ENCODE measurements at regions not wholly inside any gene's neighbourhood (a gene's known extent, or its start where the extent isn't known, plus 50 kb on each side); places are given as distances from the start of the nearest gene placed in this dataset.

GRCh38 chr5:2270467-2270866, 387.7 kb upstream of the IRX4 start:
- Histone ChIP-seq H3K27ac (ENCODE audit: low read depth, low read length) (no peak overlapping the region), H3K4me3 (ENCODE audit: low read depth, low read length) (no peak overlapping the region), H3K27me3 (ENCODE audit: control insufficient read depth, insufficient read depth, low read length) (no peaks in the 10 kb centered on the region), H3K9me3 (ENCODE audit: control insufficient read depth, insufficient read depth, low read length) (peaks cover 56% of the 10 kb centered on the region)
- ChIA-PET CTCF (no interaction called here), POLR2A (no interaction called here)
- TF ChIP-seq CTCF (IDR thresholded peaks at IDR 0.05; ENCODE audit: low read depth, low read length) = no peak
- DNase-seq (ENCODE audit: low read depth, low spot score) = no peak

GRCh38 chr5:2269656-2270055, 386.9 kb upstream of the IRX4 start:
- ChIA-PET POLR2A (no interaction called here), CTCF (no interaction called here)
- DNase-seq (ENCODE audit: low read depth, low spot score) = no peak
- H3K27ac ChIP-seq (ENCODE audit: low read depth, low read length) = no peak overlapping the region
- H3K4me3 ChIP-seq (ENCODE audit: low read depth, low read length) = no peak overlapping the region
- H3K9me3 ChIP-seq (ENCODE audit: control insufficient read depth, insufficient read depth, low read length) = peaks cover 52% of the 10 kb centered on the region
- TF ChIP-seq CTCF (IDR thresholded peaks at IDR 0.05; ENCODE audit: low read depth, low read length) = no peak
- H3K27me3 ChIP-seq (ENCODE audit: control insufficient read depth, insufficient read depth, low read length) = no peaks in the 10 kb centered on the region

- Histone ChIP-seq H3K27ac (ENCODE audit: low read depth, low read length) (no peak overlapping the region), H3K9me3 (ENCODE audit: control insufficient read depth, insufficient read depth, low read length) (peaks cover 47% of the 10 kb centered on the region), H3K4me3 (ENCODE audit: low read depth, low read length) (no peak overlapping the region), H3K27me3 (ENCODE audit: control insufficient read depth, insufficient read depth, low read length) (no peaks in the 10 kb centered on the region)
- ChIA-PET POLR2A (no interaction called here), CTCF (no interaction called here)
- DNase-seq (ENCODE audit: low read depth, low spot score) = no peak
- no peak for TF ChIP-seq CTCF (IDR thresholded peaks at IDR 0.05; ENCODE audit: low read depth, low read length)
These were observed 385.3 kb upstream of the IRX4 start for GRCh38 chr5:2267991-2268390.

GRCh38 chr5:2266641-2267240, 384.0 kb upstream of the IRX4 start:
- H3K27me3 ChIP-seq (ENCODE audit: control insufficient read depth, insufficient read depth, low read length) = no peaks in the 10 kb centered on the region
- no peak overlapping the region for H3K27ac ChIP-seq (ENCODE audit: low read depth, low read length)
- H3K9me3 ChIP-seq (ENCODE audit: control insufficient read depth, insufficient read depth, low read length) = peaks cover 49% of the 10 kb centered on the region
- CTCF ChIA-PET = no interaction called here
- no peak for TF ChIP-seq CTCF (IDR thresholded peaks at IDR 0.05; ENCODE audit: low read depth, low read length)
- DNase-seq (ENCODE audit: low read depth, low spot score) = no peak
- POLR2A ChIA-PET = no interaction called here
- no peak overlapping the region for H3K4me3 ChIP-seq (ENCODE audit: low read depth, low read length)

- no peak for TF ChIP-seq CTCF (IDR thresholded peaks at IDR 0.05; ENCODE audit: low read depth, low read length)
- Histone ChIP-seq H3K9me3 (ENCODE audit: control insufficient read depth, insufficient read depth, low read length) (peaks cover 52% of the 10 kb centered on the region), H3K27ac (ENCODE audit: low read depth, low read length) (no peak overlapping the region), H3K27me3 (ENCODE audit: control insufficient read depth, insufficient read depth, low read length) (no peaks in the 10 kb centered on the region), H3K4me3 (ENCODE audit: low read depth, low read length) (no peak overlapping the region)
- POLR2A ChIA-PET = no interaction called here
- DNase-seq (ENCODE audit: low read depth, low spot score) = no peak
- CTCF ChIA-PET = no interaction called here
These were observed 382.6 kb upstream of the IRX4 start for GRCh38 chr5:2265341-2265740.
